ENCODE measurements at regions not wholly inside any gene's neighbourhood (a gene's known extent, or its start where the extent isn't known, plus 50 kb on each side); places are given as distances from the start of the nearest gene placed in this dataset.

GRCh38 chr3:77931255-77932009 lies 891.5 kb downstream of the ROBO2 start:
- in situ Hi-C loops (cut with HindIII; ENCODE audit: low pct_unique_long_range_greater_than_20kb, low sequenced_read_pairs): no loop called here
- DNase-seq (ENCODE audit: low read depth, low spot score): no peak

- in situ Hi-C loops (cut with HindIII; ENCODE audit: low pct_unique_long_range_greater_than_20kb, low sequenced_read_pairs): no loop called here
These were observed 893.0 kb downstream of the ROBO2 start for GRCh38 chr3:77932926-77933325.

GRCh38 chr3:77933926-77934325 lies 894.0 kb downstream of the ROBO2 start:
- in situ Hi-C loops (cut with HindIII; ENCODE audit: low pct_unique_long_range_greater_than_20kb, low sequenced_read_pairs): no loop called here
- DNase-seq (ENCODE audit: low read depth, low spot score): no peak

More at GRCh38 chr3:77932926-77933325, 893.0 kb downstream of the ROBO2 start:
- no peak for DNase-seq (ENCODE audit: low read depth, low spot score)

- DNase-seq (ENCODE audit: low read depth, low spot score): no peak
- in situ Hi-C loops (cut with HindIII; ENCODE audit: low pct_unique_long_range_greater_than_20kb, low sequenced_read_pairs): no loop called here
These were observed 895.5 kb downstream of the ROBO2 start for GRCh38 chr3:77935418-77935817.

- no peak for DNase-seq (ENCODE audit: low read depth, low spot score)
These were observed 899.8 kb downstream of the ROBO2 start for GRCh38 chr3:77939726-77940125.

GRCh38 chr3:77943598-77943997 lies 903.7 kb downstream of the ROBO2 start:
- in situ Hi-C loops (cut with HindIII; ENCODE audit: low pct_unique_long_range_greater_than_20kb, low sequenced_read_pairs): no loop called here
- no peak for DNase-seq (ENCODE audit: low read depth, low spot score)

More at GRCh38 chr3:77939726-77940125, 899.8 kb downstream of the ROBO2 start:
- in situ Hi-C loops (cut with HindIII; ENCODE audit: low pct_unique_long_range_greater_than_20kb, low sequenced_read_pairs): no loop called here

- DNase-seq (ENCODE audit: low read depth, low spot score): no peak
- in situ Hi-C loops (cut with HindIII; ENCODE audit: low pct_unique_long_range_greater_than_20kb, low sequenced_read_pairs): no loop called here
These were observed 905.4 kb downstream of the ROBO2 start for GRCh38 chr3:77945320-77945719.

- DNase-seq (ENCODE audit: low read depth, low spot score): no peak
- in situ Hi-C loops (cut with HindIII; ENCODE audit: low pct_unique_long_range_greater_than_20kb, low sequenced_read_pairs): no loop called here
These were observed 907.8 kb downstream of the ROBO2 start for GRCh38 chr3:77947671-77948070.

GRCh38 chr3:77967621-77968020 lies 927.7 kb downstream of the ROBO2 start:
- in situ Hi-C loops (cut with HindIII; ENCODE audit: low pct_unique_long_range_greater_than_20kb, low sequenced_read_pairs): no loop called here
- DNase-seq (ENCODE audit: low read depth, low spot score): no peak

GRCh38 chr3:77976079-77976478 lies 936.2 kb downstream of the ROBO2 start:
- in situ Hi-C loops (cut with HindIII; ENCODE audit: low pct_unique_long_range_greater_than_20kb, low sequenced_read_pairs): no loop called here
- no peak for DNase-seq (ENCODE audit: low read depth, low spot score)

GRCh38 chr3:78003090-78003489 lies 963.2 kb downstream of the ROBO2 start:
- in situ Hi-C loops (cut with HindIII; ENCODE audit: low pct_unique_long_range_greater_than_20kb, low sequenced_read_pairs): no loop called here
- DNase-seq (ENCODE audit: low read depth, low spot score): no peak

- in situ Hi-C loops (cut with HindIII; ENCODE audit: low pct_unique_long_range_greater_than_20kb, low sequenced_read_pairs): no loop called here
- no peak for DNase-seq (ENCODE audit: low read depth, low spot score)
These were observed 964.7 kb downstream of the ROBO2 start for GRCh38 chr3:78004571-78004970.

- DNase-seq (ENCODE audit: low read depth, low spot score): no peak
- in situ Hi-C loops (cut with HindIII; ENCODE audit: low pct_unique_long_range_greater_than_20kb, low sequenced_read_pairs): no loop called here
These were observed 973.8 kb downstream of the ROBO2 start for GRCh38 chr3:78013653-78014052.

- in situ Hi-C loops (cut with HindIII; ENCODE audit: low pct_unique_long_range_greater_than_20kb, low sequenced_read_pairs): no loop called here
- DNase-seq (ENCODE audit: low read depth, low spot score): no peak
These were observed 976.0 kb downstream of the ROBO2 start for GRCh38 chr3:78015856-78016255.

- DNase-seq (ENCODE audit: low read depth, low spot score): no peak
- in situ Hi-C loops (cut with HindIII; ENCODE audit: low pct_unique_long_range_greater_than_20kb, low sequenced_read_pairs): no loop called here
These were observed 981.8 kb downstream of the ROBO2 start for GRCh38 chr3:78021710-78022109.

GRCh38 chr3:78022232-78022631 lies 982.3 kb downstream of the ROBO2 start:
- no peak for DNase-seq (ENCODE audit: low read depth, low spot score)
- in situ Hi-C loops (cut with HindIII; ENCODE audit: low pct_unique_long_range_greater_than_20kb, low sequenced_read_pairs): no loop called here

- no peak for DNase-seq (ENCODE audit: low read depth, low spot score)
- in situ Hi-C loops (cut with HindIII; ENCODE audit: low pct_unique_long_range_greater_than_20kb, low sequenced_read_pairs): no loop called here
These were observed 983.4 kb downstream of the ROBO2 start for GRCh38 chr3:78023257-78023656.

- DNase-seq (ENCODE audit: low read depth, low spot score): no peak
- in situ Hi-C loops (cut with HindIII; ENCODE audit: low pct_unique_long_range_greater_than_20kb, low sequenced_read_pairs): no loop called here
These were observed 986.0 kb downstream of the ROBO2 start for GRCh38 chr3:78025916-78026315.

- in situ Hi-C loops (cut with HindIII; ENCODE audit: low pct_unique_long_range_greater_than_20kb, low sequenced_read_pairs): no loop called here
- no peak for DNase-seq (ENCODE audit: low read depth, low spot score)
These were observed 986.5 kb downstream of the ROBO2 start for GRCh38 chr3:78026318-78026828.

All from SK-MEL-5 (cell line).